Smooth muscle cell (in vitro differentiated cells): ENCODE measurements at regions not wholly inside any gene's neighbourhood (a gene's known extent, or its start where the extent isn't known, plus 50 kb on each side); places are given as distances from the start of the nearest gene placed in this dataset.

ENCODE experiments used
- DNase-seq: peaks from one replicate; lab custom pipeline; 2025; ENCODE audit not compliant: unreplicated experiment; lab: John Stamatoyannopoulos, UW
- H2AFZ ChIP-seq: fragments of 200-600 bp; sonication (generic); 2 replicates; pipeline ENCODE4 v1.6.0; 2016; ENCODE audit warnings: antibody characterized with exemption, low read depth, mild to moderate bottlenecking
- H3F3A ChIP-seq: fragments of 200-600 bp; sonication (generic); 2 replicates; pipeline ENCODE4 v1.6.0; 2017; ENCODE audit warnings: antibody characterized with exemption, low read depth
- H3K27ac ChIP-seq: fragments of 200-600 bp; sonication (generic); 2 replicates; pipeline ENCODE4 v1.5.1; 2016; ENCODE audit warnings: low read depth, mild to moderate bottlenecking
- H3K27me3 ChIP-seq: fragments of 200-600 bp; sonication (generic); 2 replicates; pipeline ENCODE4 v1.6.1; 2016; ENCODE audit warnings: low read depth, mild to moderate bottlenecking
- H3K36me3 ChIP-seq: fragments of 200-600 bp; sonication (generic); 2 replicates; pipeline ENCODE4 v1.5.1; 2016; ENCODE audit warnings: low read depth
- H3K4me1 ChIP-seq: fragments of 200-600 bp; sonication (generic); 2 replicates; pipeline ENCODE4 v1.5.1; 2016; ENCODE audit warnings: low read depth
- H3K4me2 ChIP-seq: fragments of 200-600 bp; sonication (generic); 2 replicates; pipeline ENCODE4 v1.6.0; 2016; ENCODE audit warnings: mild to moderate bottlenecking
- H3K4me3 ChIP-seq: fragments of 200-600 bp; sonication (generic); 2 replicates; pipeline ENCODE4 v1.5.1; 2016; ENCODE audit warnings: mild to moderate bottlenecking
- H3K79me2 ChIP-seq: fragments of 200-600 bp; sonication (generic); 2 replicates; pipeline ENCODE4 v1.6.0; 2016; ENCODE audit warnings: low read depth, mild to moderate bottlenecking
- H3K9ac ChIP-seq: fragments of 200-600 bp; sonication (generic); 2 replicates; pipeline ENCODE4 v1.6.0; 2016; ENCODE audit warnings: low read depth
- H3K9me3 ChIP-seq: fragments of 200-600 bp; sonication (generic); replicated peaks from 2 replicates; pipeline ENCODE4 v1.5.1; 2016; ENCODE audit warnings: low read depth
- H4K20me1 ChIP-seq: fragments of 200-600 bp; sonication (generic); 2 replicates; pipeline ENCODE4 v1.6.0; 2016; ENCODE audit warnings: low read depth
- WGBS: methylation state at CpG from one replicate; pipeline ENCODE4 v1.1.7; 2016; ENCODE audit warnings: low lambda C conversion rate; 5-methylcytosine and 5-hydroxymethylcytosine counted together
- TF ChIP-seq, protein P1 (sequence below): fragments of 200-600 bp; sonication (generic); IDR thresholded peaks from 2 replicates; pipeline ENCODE4 v1.5.1; 2017; ENCODE audit warnings: borderline replicate concordance, mild to moderate bottlenecking, antibody characterized with exemption; ENCODE audit not compliant: insufficient read depth, poor library complexity, severe bottlenecking

DNA sequence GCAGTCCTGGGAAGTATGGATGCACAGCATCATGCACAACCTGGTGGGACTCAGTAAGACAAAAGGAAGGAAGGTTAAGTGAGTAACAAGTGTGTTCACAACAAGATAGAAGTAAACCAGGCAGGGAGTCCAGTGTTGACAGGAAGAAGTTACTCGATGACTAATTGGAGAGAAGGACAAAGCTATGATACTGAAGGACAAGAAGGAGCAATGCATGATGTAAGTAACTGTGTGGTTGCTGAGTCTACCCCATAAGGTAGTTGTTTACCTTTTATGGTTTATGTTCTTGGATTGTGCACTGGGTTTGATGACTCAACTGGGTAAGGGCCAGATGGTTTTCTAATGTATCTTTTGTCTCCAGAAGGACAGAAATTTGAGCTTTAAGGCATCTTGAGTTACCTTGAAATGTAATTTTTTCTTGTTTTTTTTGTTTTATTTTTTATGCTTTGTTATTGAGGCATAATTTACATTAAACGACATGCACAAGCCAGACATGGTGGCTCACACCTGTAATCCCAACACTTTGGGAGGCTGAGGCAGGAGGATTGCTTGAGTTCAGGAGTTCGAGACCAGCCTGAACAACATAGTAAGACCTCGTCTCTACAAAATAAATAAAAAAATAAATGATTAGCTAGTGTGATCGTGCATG lies 89.2 kb upstream of the CAST start:
- H3K4me3 ChIP-seq, result no peak overlapping the region
- WGBS, result 78% methylated on average over 5 of the region's 5 CpGs
- H3K27ac ChIP-seq, result peak overlapping the region; percentile 28
- no peaks in the 10 kb centered on the region for H3K9me3 ChIP-seq
- TF ChIP-seq, protein P1, sequence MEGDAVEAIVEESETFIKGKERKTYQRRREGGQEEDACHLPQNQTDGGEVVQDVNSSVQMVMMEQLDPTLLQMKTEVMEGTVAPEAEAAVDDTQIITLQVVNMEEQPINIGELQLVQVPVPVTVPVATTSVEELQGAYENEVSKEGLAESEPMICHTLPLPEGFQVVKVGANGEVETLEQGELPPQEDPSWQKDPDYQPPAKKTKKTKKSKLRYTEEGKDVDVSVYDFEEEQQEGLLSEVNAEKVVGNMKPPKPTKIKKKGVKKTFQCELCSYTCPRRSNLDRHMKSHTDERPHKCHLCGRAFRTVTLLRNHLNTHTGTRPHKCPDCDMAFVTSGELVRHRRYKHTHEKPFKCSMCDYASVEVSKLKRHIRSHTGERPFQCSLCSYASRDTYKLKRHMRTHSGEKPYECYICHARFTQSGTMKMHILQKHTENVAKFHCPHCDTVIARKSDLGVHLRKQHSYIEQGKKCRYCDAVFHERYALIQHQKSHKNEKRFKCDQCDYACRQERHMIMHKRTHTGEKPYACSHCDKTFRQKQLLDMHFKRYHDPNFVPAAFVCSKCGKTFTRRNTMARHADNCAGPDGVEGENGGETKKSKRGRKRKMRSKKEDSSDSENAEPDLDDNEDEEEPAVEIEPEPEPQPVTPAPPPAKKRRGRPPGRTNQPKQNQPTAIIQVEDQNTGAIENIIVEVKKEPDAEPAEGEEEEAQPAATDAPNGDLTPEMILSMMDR, result no peak
- no peak overlapping the region for H3K4me2 ChIP-seq
- H4K20me1 ChIP-seq, result no peaks in the 10 kb centered on the region
- DNase-seq, result no peak
- H3K36me3 ChIP-seq, result no peaks in the 10 kb centered on the region
- H3K79me2 ChIP-seq, result no peaks in the 10 kb centered on the region
- H3K9ac ChIP-seq, result no peak overlapping the region
- no peaks in the 10 kb centered on the region for H3K4me1 ChIP-seq
- no peaks in the 10 kb centered on the region for H3K27me3 ChIP-seq
- no peaks in the 10 kb centered on the region for H3F3A ChIP-seq
- no peak overlapping the region for H2AFZ ChIP-seq

DNA sequence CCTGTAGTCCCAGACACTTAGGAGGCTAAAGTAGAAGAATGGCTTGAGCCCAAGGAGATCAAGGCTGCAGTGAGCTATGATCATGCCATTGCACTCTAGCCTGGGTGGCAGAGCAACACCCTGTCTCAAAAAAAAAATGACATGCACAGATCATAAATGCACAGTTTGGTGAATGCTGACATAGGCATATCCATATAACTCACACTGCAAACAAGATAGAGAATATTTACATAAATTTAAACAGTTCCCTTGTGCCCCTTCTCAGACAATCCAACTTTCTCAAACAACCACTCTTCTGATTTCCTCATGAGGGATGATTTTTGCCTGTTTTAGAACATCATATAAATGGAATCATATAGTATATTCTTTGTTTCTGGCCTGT lies 88.7 kb upstream of the CAST start:
- Histone ChIP-seq H3K9ac (no peak overlapping the region), H3K4me2 (no peak overlapping the region), H2AFZ (no peak overlapping the region), H3K9me3 (no peaks in the 10 kb centered on the region), H3K27me3 (no peaks in the 10 kb centered on the region), H3K79me2 (no peaks in the 10 kb centered on the region), H3K36me3 (no peaks in the 10 kb centered on the region), H3K27ac (peak overlapping the region; percentile 6), H3F3A (no peaks in the 10 kb centered on the region), H3K4me1 (no peaks in the 10 kb centered on the region), H4K20me1 (no peaks in the 10 kb centered on the region), H3K4me3 (no peak overlapping the region)
- TF ChIP-seq, protein P1, result no peak
- no peak for DNase-seq

DNA sequence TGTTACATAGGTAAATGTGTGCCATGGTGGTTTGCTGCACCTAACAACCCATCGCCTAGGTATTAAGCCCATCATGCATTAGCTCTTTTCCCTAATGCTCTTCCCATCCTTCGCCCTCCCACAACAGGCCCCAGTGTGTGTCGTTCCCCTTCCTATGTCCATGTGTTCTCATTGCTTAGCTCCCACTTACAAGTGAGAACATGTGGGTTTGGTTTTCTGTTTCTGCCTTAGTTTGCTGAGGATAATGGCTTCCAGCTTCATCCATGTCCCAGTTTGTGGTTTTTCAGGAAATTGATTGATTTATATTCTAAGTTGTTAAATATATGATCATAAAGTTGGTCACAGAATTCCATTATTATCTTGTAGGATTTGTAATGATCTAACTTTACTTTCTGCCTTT lies 85.3 kb upstream of the CAST start:
- H3K9ac ChIP-seq, result no peak overlapping the region
- WGBS, result 97% methylated on average over 3 of the region's 3 CpGs
- no peaks in the 10 kb centered on the region for H3K27me3 ChIP-seq

DNA sequence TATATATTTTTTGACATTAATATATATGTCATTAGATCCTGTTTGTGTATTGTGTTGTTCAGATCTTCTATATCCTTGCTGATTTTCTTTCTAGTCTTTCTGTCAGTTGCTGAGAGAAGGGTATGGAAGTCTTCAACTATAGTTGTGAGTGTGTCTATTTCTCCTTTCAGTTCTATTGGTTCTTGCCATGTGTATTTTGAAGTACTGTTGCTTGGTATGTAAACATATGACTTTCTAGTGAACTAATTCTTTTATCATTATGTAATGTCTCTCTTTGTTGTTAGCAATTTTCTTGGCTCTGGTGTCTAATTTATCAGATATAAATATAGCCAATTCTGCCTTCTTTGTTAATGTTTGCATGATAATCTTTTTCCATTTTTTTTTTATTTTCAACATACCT lies 84.3 kb upstream of the CAST start:
- Histone ChIP-seq H3K79me2 (no peaks in the 10 kb centered on the region), H3K9me3 (no peaks in the 10 kb centered on the region), H3K36me3 (no peaks in the 10 kb centered on the region), H3K4me2 (no peak overlapping the region), H3K9ac (no peak overlapping the region), H3K27ac (no peak overlapping the region), H3F3A (no peaks in the 10 kb centered on the region), H3K4me3 (no peak overlapping the region), H3K27me3 (no peaks in the 10 kb centered on the region), H4K20me1 (no peaks in the 10 kb centered on the region), H2AFZ (no peak overlapping the region), H3K4me1 (no peaks in the 10 kb centered on the region)
- TF ChIP-seq, protein P1, result no peak
- no peak for DNase-seq

More for the DNA sequence above, 85.3 kb upstream of the CAST start:
- Histone ChIP-seq H3F3A (no peaks in the 10 kb centered on the region), H3K36me3 (no peaks in the 10 kb centered on the region), H3K4me1 (no peaks in the 10 kb centered on the region), H2AFZ (no peak overlapping the region), H3K79me2 (no peaks in the 10 kb centered on the region), H3K9me3 (no peaks in the 10 kb centered on the region), H3K27ac (no peak overlapping the region), H4K20me1 (no peaks in the 10 kb centered on the region), H3K4me2 (no peak overlapping the region), H3K4me3 (no peak overlapping the region)
- DNase-seq, result no peak
- TF ChIP-seq, protein P1, result no peak
